Parathyroid adenoma (tissue), 2 donors: ENCODE measurements at regions not wholly inside any gene's neighbourhood (a gene's known extent, or its start where the extent isn't known, plus 50 kb on each side); places are given as distances from the start of the nearest gene placed in this dataset.

ENCODE experiments used
- H2AFZ ChIP-seq: fragments of 300-600 bp; sonication (generic); one replicate; pipeline ENCODE4 v1.7.0; 2017; ENCODE audit warnings: antibody characterized with exemption, mild to moderate bottlenecking
- H3K27ac ChIP-seq: fragments of 300-600 bp; sonication (generic); one replicate; pipeline ENCODE4 v1.7.0; 2017
- H3K27me3 ChIP-seq: fragments of 300-600 bp; sonication (generic); one replicate; pipeline ENCODE4 v1.7.0; 2017; ENCODE audit warnings: low read length; ENCODE audit not compliant: control insufficient read depth, insufficient read depth
- H3K36me3 ChIP-seq: fragments of 300-600 bp; sonication (generic); one replicate; pipeline ENCODE4 v1.7.0; 2017; ENCODE audit warnings: low read length; ENCODE audit not compliant: control insufficient read depth, insufficient read depth
- H3K4me1 ChIP-seq: fragments of 300-600 bp; sonication (generic); one replicate; pipeline ENCODE4 v1.7.0; 2017; ENCODE audit warnings: control low read depth
- H3K4me2 ChIP-seq: fragments of 300-600 bp; sonication (generic); one replicate; pipeline ENCODE4 v1.7.0; 2017; ENCODE audit warnings: low read length
- H3K4me3 ChIP-seq: fragments of 300-600 bp; sonication (generic); one replicate; pipeline ENCODE4 v1.7.0; 2017; ENCODE audit warnings: low read depth, low read length
- H3K79me2 ChIP-seq: fragments of 300-600 bp; sonication (generic); one replicate; pipeline ENCODE4 v1.7.0; 2017; ENCODE audit warnings: control low read depth
- H3K9ac ChIP-seq: fragments of 300-600 bp; sonication (generic); one replicate; pipeline ENCODE4 v1.7.0; 2017; ENCODE audit warnings: mild to moderate bottlenecking
- H3K9me3 ChIP-seq: fragments of 300-600 bp; sonication (generic); one replicate; pipeline ENCODE4 v1.7.0; 2017; ENCODE audit warnings: low read length; ENCODE audit not compliant: control insufficient read depth
- CTCF ChIP-seq: fragments of 300-600 bp; sonication (generic); IDR thresholded peaks from one replicate; pipeline ENCODE4 v1.7.0; 2017; ENCODE audit warnings: antibody characterized with exemption, mild to moderate bottlenecking
- donor health status: primary hyperparathyroidism.

GRCh38 chr7:136807598-136807997 lies 60.9 kb upstream of the CHRM2 start:
- Histone ChIP-seq H3K79me2 (no peaks in the 10 kb centered on the region), H2AFZ (no peak overlapping the region), H3K36me3 (no peaks in the 10 kb centered on the region), H3K27ac (no peak overlapping the region), H3K4me2 (no peak overlapping the region), H3K27me3 (no peaks in the 10 kb centered on the region), H3K9ac (no peak overlapping the region), H3K4me3 (no peak overlapping the region), H3K4me1 (no peaks in the 10 kb centered on the region), H3K9me3 (no peaks in the 10 kb centered on the region)
- no peak for TF ChIP-seq CTCF

- TF ChIP-seq CTCF: no peak
- H2AFZ ChIP-seq: no peak overlapping the region
- no peaks in the 10 kb centered on the region for H3K36me3 ChIP-seq
- H3K9ac ChIP-seq: no peak overlapping the region
- no peaks in the 10 kb centered on the region for H3K79me2 ChIP-seq
- H3K27ac ChIP-seq: no peak overlapping the region
- H3K4me1 ChIP-seq: no peaks in the 10 kb centered on the region
- H3K4me2 ChIP-seq: no peak overlapping the region
- H3K27me3 ChIP-seq: no peaks in the 10 kb centered on the region
- H3K9me3 ChIP-seq: no peaks in the 10 kb centered on the region
- H3K4me3 ChIP-seq: no peak overlapping the region
Measured at GRCh38 chr7:136803028-136803427, 65.4 kb upstream of the CHRM2 start.

GRCh38 chr7:136783934-136784333 lies 84.5 kb upstream of the CHRM2 start:
- Histone ChIP-seq H3K27me3 (no peaks in the 10 kb centered on the region), H3K36me3 (no peaks in the 10 kb centered on the region), H3K4me3 (no peak overlapping the region), H3K79me2 (no peaks in the 10 kb centered on the region), H3K9ac (no peak overlapping the region), H3K27ac (no peak overlapping the region), H2AFZ (no peak overlapping the region), H3K4me1 (no peaks in the 10 kb centered on the region), H3K4me2 (no peak overlapping the region), H3K9me3 (no peaks in the 10 kb centered on the region)
- no peak for TF ChIP-seq CTCF

GRCh38 chr7:136741941-136742340 lies 126.5 kb upstream of the CHRM2 start:
- H3K27me3 ChIP-seq: no peaks in the 10 kb centered on the region
- no peak overlapping the region for H2AFZ ChIP-seq

More at GRCh38 chr7:136741941-136742340, 126.5 kb upstream of the CHRM2 start:
- H3K36me3 ChIP-seq: no peaks in the 10 kb centered on the region
- no peak overlapping the region for H3K9ac ChIP-seq
- no peak for TF ChIP-seq CTCF
- no peak overlapping the region for H3K27ac ChIP-seq
- H3K4me3 ChIP-seq: no peak overlapping the region
- no peaks in the 10 kb centered on the region for H3K4me1 ChIP-seq
- H3K79me2 ChIP-seq: no peaks in the 10 kb centered on the region
- no peak overlapping the region for H3K4me2 ChIP-seq
- H3K9me3 ChIP-seq: no peaks in the 10 kb centered on the region
